Neural progenitor cell (in vitro differentiated cells): ENCODE measurements at regions not wholly inside any gene's neighbourhood (a gene's known extent, or its start where the extent isn't known, plus 50 kb on each side); places are given as distances from the start of the nearest gene placed in this dataset.

Experiments
- DNase-seq: peaks from one replicate; pipeline ENCODE4 v3.0.0-alpha.2; 2016; ENCODE audit warnings: low spot score
- H2AFZ ChIP-seq: fragments of 200-600 bp; sonication (generic); replicated peaks from 2 replicates; pipeline ENCODE4 v1.6.1; 2016; ENCODE audit warnings: antibody characterized with exemption
- H3F3A ChIP-seq: fragments of 200-600 bp; sonication (generic); 2 replicates; pipeline ENCODE4 v1.6.1; 2016; ENCODE audit warnings: antibody characterized with exemption, low read depth
- H3K27ac ChIP-seq: fragments of 200-600 bp; sonication (generic); 2 replicates; pipeline ENCODE4 v1.5.1; 2016; ENCODE audit warnings: mild to moderate bottlenecking
- H3K27me3 ChIP-seq: fragments of 200-600 bp; sonication (generic); 2 replicates; pipeline ENCODE4 v1.6.1; 2016; ENCODE audit warnings: mild to moderate bottlenecking, moderate library complexity
- H3K36me3 ChIP-seq: fragments of 200-600 bp; sonication (generic); 2 replicates; pipeline ENCODE4 v1.5.1; 2016
- H3K4me1 ChIP-seq: fragments of 200-600 bp; sonication (generic); 2 replicates; pipeline ENCODE4 v1.6.1; 2016; ENCODE audit warnings: mixed run types
- H3K4me2 ChIP-seq: fragments of 200-600 bp; sonication (generic); 2 replicates; pipeline ENCODE4 v1.6.1; 2016
- H3K4me3 ChIP-seq: fragments of 200-600 bp; sonication (generic); 2 replicates; pipeline ENCODE4 v1.5.1; 2016
- H3K79me2 ChIP-seq: fragments of 200-600 bp; sonication (generic); 2 replicates; pipeline ENCODE4 v1.6.1; 2016; ENCODE audit warnings: low read depth
- H3K9ac ChIP-seq: fragments of 200-600 bp; sonication (generic); 2 replicates; pipeline ENCODE4 v1.6.1; 2016
- H3K9me3 ChIP-seq: fragments of 200-600 bp; sonication (generic); 2 replicates; pipeline ENCODE4 v1.5.1; 2016; ENCODE audit warnings: low read depth
- H4K20me1 ChIP-seq: fragments of 200-600 bp; sonication (generic); 2 replicates; pipeline ENCODE4 v1.6.1; 2016; ENCODE audit warnings: low read depth
- H3K27ac Mint-ChIP-seq: 3 replicates; pipeline ENCODE4 v1.8.0; 2021; ENCODE audit warnings: mixed read lengths
- H3K27me3 Mint-ChIP-seq: 2 replicates; pipeline ENCODE4 v1.8.0; 2022; ENCODE audit warnings: low read depth, mild to moderate bottlenecking, inconsistent platforms, moderate library complexity, mixed read lengths; ENCODE audit not compliant: insufficient read depth
- H3K36me3 Mint-ChIP-seq: 3 replicates; pipeline ENCODE4 v1.8.0; 2021; ENCODE audit warnings: mixed read lengths
- H3K4me1 Mint-ChIP-seq: 3 replicates; pipeline ENCODE4 v1.8.0; 2021; ENCODE audit warnings: mixed read lengths
- H3K4me3 Mint-ChIP-seq: 3 replicates; pipeline ENCODE4 v1.8.0; 2021; ENCODE audit warnings: mild to moderate bottlenecking, moderate library complexity, mixed read lengths
- H3K9me3 Mint-ChIP-seq: 3 replicates; pipeline ENCODE4 v1.8.0; 2020; ENCODE audit warnings: mixed read lengths
- CTCF ChIP-seq: fragments of 200-600 bp; sonication (generic); IDR thresholded peaks from 2 replicates; pipeline ENCODE4 v1.5.1; 2017; ENCODE audit warnings: antibody characterized with exemption, mild to moderate bottlenecking
- EZH2 ChIP-seq: fragments of 200-600 bp; sonication (generic); IDR thresholded peaks from 2 replicates; pipeline ENCODE4 v1.6.1; 2017; ENCODE audit warnings: antibody characterized with exemption, mild to moderate bottlenecking, moderate library complexity
- EZH2phosphoT487 ChIP-seq: fragments of 200-600 bp; sonication (generic); IDR thresholded peaks from 2 replicates; pipeline ENCODE4 v1.6.1; 2017; ENCODE audit warnings: antibody characterized with exemption

DNA sequence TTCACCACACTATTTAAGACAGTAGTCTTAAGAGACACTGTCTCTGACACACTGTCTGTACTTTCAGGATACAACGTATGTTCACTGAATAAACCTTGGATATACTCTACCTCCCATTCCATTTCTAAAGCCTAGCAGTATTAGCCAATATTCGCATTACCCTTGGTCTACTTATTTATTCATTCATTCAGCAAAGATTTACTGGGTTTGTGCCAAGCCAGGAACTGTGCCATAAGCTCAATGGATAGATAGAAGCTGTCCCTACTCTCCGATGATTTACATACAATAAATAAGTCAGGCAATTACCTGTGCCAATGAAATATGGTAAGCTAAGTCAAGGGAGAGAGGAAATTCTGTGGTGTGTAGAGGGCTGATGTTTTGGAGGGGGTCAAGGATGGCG is 195.2 kb upstream of the RAB4A start:
- H3K4me1 Mint-ChIP-seq: peaks cover 21% of the 10 kb centered on the region
- Histone ChIP-seq H3K79me2 (no peaks in the 10 kb centered on the region), H3K4me2 (no peak overlapping the region), H3K36me3 (no peaks in the 10 kb centered on the region), H3K9ac (no peak overlapping the region), H3F3A (peaks cover 18% of the 10 kb centered on the region), H3K4me3 (no peak overlapping the region), H2AFZ (no peak overlapping the region), H3K4me1 (peaks cover 31% of the 10 kb centered on the region), H3K27me3 (no peaks in the 10 kb centered on the region), H3K27ac (no peak overlapping the region), H4K20me1 (no peaks in the 10 kb centered on the region), H3K9me3 (no peaks in the 10 kb centered on the region)
- H3K9me3 Mint-ChIP-seq: no peaks in the 10 kb centered on the region
- TF ChIP-seq EZH2 (no peak), EZH2phosphoT487 (no peak), CTCF (no peak)
- H3K27me3 Mint-ChIP-seq: no peaks in the 10 kb centered on the region
- no peak overlapping the region for H3K27ac Mint-ChIP-seq
- DNase-seq: no peak
- H3K4me3 Mint-ChIP-seq: no peak overlapping the region
- no peaks in the 10 kb centered on the region for H3K36me3 Mint-ChIP-seq

- TF ChIP-seq EZH2 (no peak), CTCF (no peak)
- no peaks in the 10 kb centered on the region for H3K36me3 ChIP-seq
- no peak overlapping the region for H3K4me3 Mint-ChIP-seq
- H3K4me1 Mint-ChIP-seq: peaks cover 17% of the 10 kb centered on the region
- no peaks in the 10 kb centered on the region for H3K27me3 Mint-ChIP-seq
- peaks cover 4% of the 10 kb centered on the region for H3K9me3 Mint-ChIP-seq
- no peak overlapping the region for H3K4me3 ChIP-seq
- H3K27ac ChIP-seq: no peak overlapping the region
- H3F3A ChIP-seq: peaks cover 13% of the 10 kb centered on the region
- H3K9me3 ChIP-seq: no peaks in the 10 kb centered on the region
- H3K9ac ChIP-seq: no peak overlapping the region
- peaks cover 26% of the 10 kb centered on the region for H3K4me1 ChIP-seq
- no peaks in the 10 kb centered on the region for H3K79me2 ChIP-seq
- no peak overlapping the region for H2AFZ ChIP-seq
- H4K20me1 ChIP-seq: no peaks in the 10 kb centered on the region
- no peak overlapping the region for H3K4me2 ChIP-seq
- no peaks in the 10 kb centered on the region for H3K36me3 Mint-ChIP-seq
- H3K27me3 ChIP-seq: no peaks in the 10 kb centered on the region
- DNase-seq: no peak
- no peak overlapping the region for H3K27ac Mint-ChIP-seq
Observed at GRCh38 chr1:229076195-229076594, 194.7 kb upstream of the RAB4A start.

DNA sequence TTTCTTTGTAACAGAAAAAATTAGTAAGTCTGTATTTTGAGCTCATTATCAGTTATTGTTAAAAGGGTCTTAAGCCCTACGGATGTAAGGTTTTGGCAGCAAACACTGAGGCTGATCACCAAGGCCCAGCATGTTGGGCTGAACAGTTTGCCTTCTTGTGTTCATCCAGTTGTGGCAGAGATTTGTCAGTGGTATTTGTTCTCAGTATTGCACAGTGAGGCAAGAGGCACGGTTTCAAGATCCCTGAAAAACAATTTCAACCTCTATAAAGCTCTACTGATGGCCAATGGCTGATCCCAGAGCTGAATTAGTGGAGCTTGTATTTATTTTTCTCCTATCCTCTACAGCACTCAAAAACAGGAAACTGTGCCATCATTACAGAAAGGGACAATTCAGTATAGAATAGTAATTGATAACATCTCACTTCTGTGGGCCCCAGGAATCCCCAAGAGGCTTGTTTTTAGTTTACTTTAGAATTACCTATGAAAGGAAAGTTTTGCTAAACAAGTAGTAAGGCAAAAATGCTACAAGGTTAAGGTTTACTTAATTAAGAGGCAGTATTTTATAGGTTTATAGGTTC is 191.8 kb upstream of the RAB4A start:
- H3K4me3 Mint-ChIP-seq: no peak overlapping the region
- Histone ChIP-seq H3F3A (peaks cover 8% of the 10 kb centered on the region), H3K36me3 (no peaks in the 10 kb centered on the region), H3K9ac (no peak overlapping the region), H3K9me3 (peaks cover 17% of the 10 kb centered on the region), H3K27me3 (no peaks in the 10 kb centered on the region), H3K79me2 (no peaks in the 10 kb centered on the region), H3K4me3 (no peak overlapping the region), H3K4me2 (no peak overlapping the region), H3K27ac (no peak overlapping the region), H4K20me1 (no peaks in the 10 kb centered on the region), H3K4me1 (peaks cover 21% of the 10 kb centered on the region), H2AFZ (no peak overlapping the region)
- H3K4me1 Mint-ChIP-seq: peaks cover 12% of the 10 kb centered on the region
- DNase-seq: no peak
- H3K27me3 Mint-ChIP-seq: no peaks in the 10 kb centered on the region
- H3K9me3 Mint-ChIP-seq: peaks cover 30% of the 10 kb centered on the region
- H3K36me3 Mint-ChIP-seq: peaks cover 2% of the 10 kb centered on the region
- TF ChIP-seq EZH2phosphoT487: no peak
- TF ChIP-seq CTCF: no peak
- no peak for TF ChIP-seq EZH2
- no peak overlapping the region for H3K27ac Mint-ChIP-seq
